Activated B cell treated with CpG ODN at 0.5 μM for 24 hours (primary cell): ENCODE measurements at regions not wholly inside any gene's neighbourhood (a gene's known extent, or its start where the extent isn't known, plus 50 kb on each side); places are given as distances from the start of the nearest gene placed in this dataset.

ENCODE experiments used
- ATAC-seq: fragments of 200-7000 bp; cut with Tn5 transposase; one replicate; pipeline ENCODE4 v1.10.0; 2021; ENCODE audit warnings: low read depth, mild to moderate bottlenecking, moderate library complexity
- CTCF ChIA-PET: fragments of 350-600 bp; sonication (Branson Sonifier 250); formaldehyde crosslinking; loops from one replicate; lab custom pipeline; 2021; ENCODE audit warnings: antibody characterized with exemption; lab: Charles Lee
- POLR2A ChIA-PET: fragments of 350-600 bp; sonication (Branson Sonifier 250); formaldehyde crosslinking; loops from one replicate; lab custom pipeline; 2021; ENCODE audit warnings: antibody characterized with exemption; lab: Charles Lee
- DNase-seq: peaks from one replicate; pipeline ENCODE4 v3.0.0; 2022
- H3K27ac Mint-ChIP-seq: one replicate; pipeline ENCODE4 v1.8.0; 2020; ENCODE audit warnings: mixed read lengths
- H3K27me3 Mint-ChIP-seq: one replicate; pipeline ENCODE4 v1.8.0; 2021; ENCODE audit warnings: mixed read lengths
- H3K36me3 Mint-ChIP-seq: one replicate; pipeline ENCODE4 v1.8.0; 2021; ENCODE audit warnings: low read depth, mixed read lengths
- H3K4me1 Mint-ChIP-seq: one replicate; pipeline ENCODE4 v1.8.0; 2021; ENCODE audit warnings: mixed read lengths
- H3K4me3 Mint-ChIP-seq: one replicate; pipeline ENCODE4 v1.8.0; 2020; ENCODE audit warnings: mild to moderate bottlenecking, mixed read lengths
- H3K9me3 Mint-ChIP-seq: one replicate; pipeline ENCODE4 v1.8.0; 2020; ENCODE audit warnings: mixed read lengths
- intact Hi-C: fragments of 100-400 bp; cut with micrococcal nuclease; formaldehyde crosslinking; loops from one replicate; pipeline ENCODE4 v1.15.1; 2024
- TF ChIP-seq, protein P1 (sequence below): fragments of 200-600 bp; IDR thresholded peaks from one replicate; pipeline ENCODE4 v1.8.0; 2022; ENCODE audit warnings: antibody characterized with exemption, mild to moderate bottlenecking

DNA sequence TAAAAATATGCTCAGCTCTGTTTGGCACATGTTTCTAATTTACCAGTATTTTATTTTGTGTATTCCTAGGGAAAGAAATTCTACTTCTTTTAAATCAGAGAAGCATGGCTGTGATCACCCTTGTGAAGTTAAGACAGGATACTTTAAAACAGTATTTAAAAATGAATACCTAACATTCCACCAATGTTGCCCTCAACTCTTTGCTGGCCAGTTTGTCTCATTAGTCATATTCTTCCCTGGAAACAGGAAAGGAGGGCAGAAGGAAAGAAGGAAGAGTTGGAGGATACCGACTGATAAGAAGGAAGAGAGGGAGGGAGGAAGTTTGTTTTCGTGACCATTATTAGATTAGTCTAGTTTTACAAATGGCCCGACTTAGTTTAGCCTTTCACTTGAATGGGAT lies 137.4 kb downstream of the PLK2 start:
- Mint-ChIP-seq H3K36me3 (no peaks in the 10 kb centered on the region), H3K4me3 (no peak overlapping the region), H3K4me1 (no peaks in the 10 kb centered on the region), H3K27ac (no peak overlapping the region), H3K9me3 (no peaks in the 10 kb centered on the region), H3K27me3 (peaks cover 6% of the 10 kb centered on the region)
- DNase-seq (no peak), ATAC-seq (no peak)
- TF ChIP-seq, protein P1, sequence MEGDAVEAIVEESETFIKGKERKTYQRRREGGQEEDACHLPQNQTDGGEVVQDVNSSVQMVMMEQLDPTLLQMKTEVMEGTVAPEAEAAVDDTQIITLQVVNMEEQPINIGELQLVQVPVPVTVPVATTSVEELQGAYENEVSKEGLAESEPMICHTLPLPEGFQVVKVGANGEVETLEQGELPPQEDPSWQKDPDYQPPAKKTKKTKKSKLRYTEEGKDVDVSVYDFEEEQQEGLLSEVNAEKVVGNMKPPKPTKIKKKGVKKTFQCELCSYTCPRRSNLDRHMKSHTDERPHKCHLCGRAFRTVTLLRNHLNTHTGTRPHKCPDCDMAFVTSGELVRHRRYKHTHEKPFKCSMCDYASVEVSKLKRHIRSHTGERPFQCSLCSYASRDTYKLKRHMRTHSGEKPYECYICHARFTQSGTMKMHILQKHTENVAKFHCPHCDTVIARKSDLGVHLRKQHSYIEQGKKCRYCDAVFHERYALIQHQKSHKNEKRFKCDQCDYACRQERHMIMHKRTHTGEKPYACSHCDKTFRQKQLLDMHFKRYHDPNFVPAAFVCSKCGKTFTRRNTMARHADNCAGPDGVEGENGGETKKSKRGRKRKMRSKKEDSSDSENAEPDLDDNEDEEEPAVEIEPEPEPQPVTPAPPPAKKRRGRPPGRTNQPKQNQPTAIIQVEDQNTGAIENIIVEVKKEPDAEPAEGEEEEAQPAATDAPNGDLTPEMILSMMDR, result no peak
- ChIA-PET CTCF (no interaction called here), POLR2A (no interaction called here)
- intact Hi-C loops, result no loop called here

DNA sequence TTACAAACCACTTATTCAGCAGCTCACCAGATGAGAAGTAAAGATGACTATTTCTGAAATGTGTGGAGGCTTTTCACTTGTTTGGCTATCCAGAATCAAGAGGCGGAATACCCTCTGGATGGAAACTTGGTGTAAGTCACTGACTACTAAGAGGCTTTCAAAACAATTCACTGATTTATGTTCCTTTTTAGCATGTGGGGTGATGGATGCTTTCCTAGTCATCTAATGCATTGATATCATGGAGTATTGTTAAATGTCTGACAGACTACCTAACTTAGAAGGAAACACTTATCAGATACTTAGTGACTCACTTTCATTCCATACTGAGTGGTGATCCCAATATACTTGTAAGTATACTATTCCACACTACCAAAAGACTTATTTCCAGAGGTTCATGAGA lies 141.4 kb downstream of the PLK2 start:
- H3K4me1 Mint-ChIP-seq, result no peaks in the 10 kb centered on the region
- DNase-seq, result no peak
- H3K36me3 Mint-ChIP-seq, result no peaks in the 10 kb centered on the region
- no peak for ATAC-seq
- intact Hi-C loops, result no loop called here
- H3K27ac Mint-ChIP-seq, result no peak overlapping the region
- TF ChIP-seq, protein P1, result no peak
- no peaks in the 10 kb centered on the region for H3K9me3 Mint-ChIP-seq
- ChIA-PET CTCF (no interaction called here), POLR2A (no interaction called here)
- H3K27me3 Mint-ChIP-seq, result peaks cover 6% of the 10 kb centered on the region
- H3K4me3 Mint-ChIP-seq, result no peak overlapping the region

GRCh38 chr5:58317808-58318207 lies 142.1 kb downstream of the PLK2 start:
- intact Hi-C loops, result no loop called here
- no peak overlapping the region for H3K4me3 Mint-ChIP-seq
- TF ChIP-seq, protein P1, result no peak
- ChIA-PET POLR2A (no interaction called here), CTCF (no interaction called here)
- ATAC-seq (no peak), DNase-seq (no peak)
- H3K4me1 Mint-ChIP-seq, result no peaks in the 10 kb centered on the region
- no peaks in the 10 kb centered on the region for H3K9me3 Mint-ChIP-seq
- H3K27ac Mint-ChIP-seq, result no peak overlapping the region
- no peaks in the 10 kb centered on the region for H3K36me3 Mint-ChIP-seq
- peaks cover 6% of the 10 kb centered on the region for H3K27me3 Mint-ChIP-seq

DNA sequence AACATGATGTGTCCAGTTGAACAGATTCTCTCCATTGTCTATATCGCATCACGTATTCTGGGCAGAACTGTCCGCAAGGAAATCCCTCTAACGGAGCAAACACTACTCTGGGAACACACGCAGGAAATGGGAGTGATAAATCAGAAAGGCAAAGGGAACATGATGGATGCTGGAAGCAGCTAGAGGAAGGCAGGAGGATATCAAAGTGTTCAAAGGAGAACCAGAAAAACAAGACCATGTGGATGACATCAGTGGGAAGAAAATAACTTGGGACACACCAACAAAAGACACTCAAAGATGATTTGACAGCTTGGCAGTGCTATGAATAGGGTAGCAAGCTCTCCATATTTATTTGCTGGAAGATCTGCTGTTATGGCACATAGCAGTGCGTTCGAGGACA lies 142.9 kb downstream of the PLK2 start:
- no peaks in the 10 kb centered on the region for H3K4me1 Mint-ChIP-seq
- H3K27ac Mint-ChIP-seq, result no peak overlapping the region
- DNase-seq (no peak), ATAC-seq (no peak)
- H3K27me3 Mint-ChIP-seq, result peaks cover 6% of the 10 kb centered on the region
- TF ChIP-seq, protein P1, result no peak
- ChIA-PET POLR2A (no interaction called here), CTCF (no interaction called here)
- intact Hi-C loops, result no loop called here
- no peak overlapping the region for H3K4me3 Mint-ChIP-seq
- no peaks in the 10 kb centered on the region for H3K36me3 Mint-ChIP-seq
- H3K9me3 Mint-ChIP-seq, result no peaks in the 10 kb centered on the region

DNA sequence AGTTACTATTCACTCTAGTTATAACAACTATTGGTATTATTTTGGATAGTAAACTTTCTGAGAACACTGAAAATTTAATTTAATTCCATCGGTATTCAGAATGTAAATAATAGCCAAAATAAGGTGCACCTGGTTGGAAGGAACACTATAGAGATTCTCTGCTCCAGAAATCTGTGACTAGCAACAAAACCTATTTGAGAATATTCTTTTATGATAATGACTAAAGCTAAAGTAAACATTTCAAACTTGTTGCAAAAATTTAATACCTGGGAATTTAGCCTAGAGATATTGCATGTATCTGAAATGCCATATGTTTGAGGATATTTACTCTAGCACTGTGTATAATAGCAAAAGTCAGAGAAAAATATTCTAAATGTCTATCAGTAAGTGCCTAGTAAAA lies 144.1 kb downstream of the PLK2 start:
- no peak overlapping the region for H3K4me3 Mint-ChIP-seq
- TF ChIP-seq, protein P1, result no peak
- no peaks in the 10 kb centered on the region for H3K36me3 Mint-ChIP-seq
- ATAC-seq, result no peak
- DNase-seq, result no peak
- no peaks in the 10 kb centered on the region for H3K9me3 Mint-ChIP-seq
- H3K4me1 Mint-ChIP-seq, result no peaks in the 10 kb centered on the region
- ChIA-PET POLR2A (no interaction called here), CTCF (no interaction called here)
- intact Hi-C loops, result no loop called here
- peaks cover 3% of the 10 kb centered on the region for H3K27me3 Mint-ChIP-seq
- H3K27ac Mint-ChIP-seq, result no peak overlapping the region
